Nephron progenitor cell (in vitro differentiated cells): ENCODE measurements at regions not wholly inside any gene's neighbourhood (a gene's known extent, or its start where the extent isn't known, plus 50 kb on each side); places are given as distances from the start of the nearest gene placed in this dataset.
"Not testable (repeated sequence)": the region's sequence is repeated elsewhere in the genome, so short reads cannot be mapped to it uniquely, and the experiment has no call there.

ENCODE experiments used
- DNase-seq: peaks from one replicate; pipeline ENCODE4 v3.0.0; 2021
- H3K27ac Mint-ChIP-seq: 2 replicates; pipeline ENCODE4 v1.8.0; 2021; ENCODE audit warnings: mild to moderate bottlenecking, moderate library complexity, mixed read lengths
- H3K27me3 Mint-ChIP-seq: 2 replicates; pipeline ENCODE4 v1.8.0; 2021; ENCODE audit warnings: mild to moderate bottlenecking, low read depth, mixed read lengths; ENCODE audit not compliant: poor library complexity
- H3K36me3 Mint-ChIP-seq: 2 replicates; pipeline ENCODE4 v1.8.0; 2021; ENCODE audit warnings: low read depth, mixed read lengths
- H3K4me1 Mint-ChIP-seq: 2 replicates; pipeline ENCODE4 v1.8.0; 2021; ENCODE audit warnings: mixed read lengths
- H3K4me3 Mint-ChIP-seq: 2 replicates; pipeline ENCODE4 v1.8.0; 2021; ENCODE audit warnings: mild to moderate bottlenecking, moderate library complexity, mixed read lengths
- H3K9me3 Mint-ChIP-seq: 2 replicates; pipeline ENCODE4 v1.8.0; 2021; ENCODE audit warnings: mild to moderate bottlenecking, moderate library complexity, mixed read lengths
- CTCF ChIP-seq: fragments of 200-600 bp; sonication (generic); IDR thresholded peaks from 2 replicates; pipeline ENCODE4 v1.5.0; 2021; ENCODE audit warnings: antibody characterized with exemption

- no peak for TF ChIP-seq CTCF
Observed at GRCh38 chr22:47616396-47617020, 854.1 kb downstream of the TBC1D22A start.

GRCh38 chr22:47615051-47615450, 852.6 kb downstream of the TBC1D22A start:
- Mint-ChIP-seq H3K36me3 (no peaks in the 10 kb centered on the region), H3K4me3 (no peak overlapping the region), H3K27me3 (peaks cover 6% of the 10 kb centered on the region), H3K9me3 (peaks cover 10% of the 10 kb centered on the region), H3K4me1 (no peaks in the 10 kb centered on the region), H3K27ac (no peak overlapping the region)
- DNase-seq: no peak
- no peak for TF ChIP-seq CTCF

More at GRCh38 chr22:47616396-47617020, 854.1 kb downstream of the TBC1D22A start:
- no peak overlapping the region for H3K27ac Mint-ChIP-seq
- H3K4me3 Mint-ChIP-seq: no peak overlapping the region
- no peaks in the 10 kb centered on the region for H3K36me3 Mint-ChIP-seq
- peaks cover 6% of the 10 kb centered on the region for H3K27me3 Mint-ChIP-seq
- peaks cover 9% of the 10 kb centered on the region for H3K9me3 Mint-ChIP-seq
- no peak for DNase-seq
- peaks cover 11% of the 10 kb centered on the region for H3K4me1 Mint-ChIP-seq

- no peaks in the 10 kb centered on the region for H3K4me1 Mint-ChIP-seq
- no peak overlapping the region for H3K4me3 Mint-ChIP-seq
- no peak for TF ChIP-seq CTCF
- H3K9me3 Mint-ChIP-seq: peaks cover 18% of the 10 kb centered on the region
- no peak for DNase-seq
- H3K27ac Mint-ChIP-seq: no peak overlapping the region
- H3K36me3 Mint-ChIP-seq: no peaks in the 10 kb centered on the region
- peaks cover 11% of the 10 kb centered on the region for H3K27me3 Mint-ChIP-seq
Observed at GRCh38 chr22:47613606-47614350, 851.3 kb downstream of the TBC1D22A start.

GRCh38 chr22:47613181-47613580, 850.7 kb downstream of the TBC1D22A start:
- DNase-seq, H3K27me3 Mint-ChIP-seq, H3K4me3 Mint-ChIP-seq, H3K27ac Mint-ChIP-seq, H3K36me3 Mint-ChIP-seq, H3K4me1 Mint-ChIP-seq: not testable (repeated sequence)
- peaks cover 18% of the 10 kb centered on the region for H3K9me3 Mint-ChIP-seq

GRCh38 chr22:47612311-47612910, 850.0 kb downstream of the TBC1D22A start:
- Mint-ChIP-seq H3K9me3 (peaks cover 18% of the 10 kb centered on the region), H3K4me3 (no peak overlapping the region), H3K27me3 (peaks cover 11% of the 10 kb centered on the region), H3K4me1 (no peaks in the 10 kb centered on the region), H3K36me3 (no peaks in the 10 kb centered on the region), H3K27ac (no peak overlapping the region)
- DNase-seq: no peak
- no peak for TF ChIP-seq CTCF

- H3K27ac Mint-ChIP-seq: no peak overlapping the region
- no peak overlapping the region for H3K4me3 Mint-ChIP-seq
- DNase-seq: no peak
- H3K9me3 Mint-ChIP-seq: peaks cover 19% of the 10 kb centered on the region
- TF ChIP-seq CTCF: no peak
- H3K36me3 Mint-ChIP-seq: no peaks in the 10 kb centered on the region
- H3K4me1 Mint-ChIP-seq: no peaks in the 10 kb centered on the region
- H3K27me3 Mint-ChIP-seq: peaks cover 11% of the 10 kb centered on the region
Observed at GRCh38 chr22:47610764-47611163, 848.3 kb downstream of the TBC1D22A start.
